Psoas muscle (tissue), 7 donors: ENCODE measurements at regions not wholly inside any gene's neighbourhood (a gene's known extent, or its start where the extent isn't known, plus 50 kb on each side); places are given as distances from the start of the nearest gene placed in this dataset.

Experiments
- ATAC-seq, 4 donors: fragments of 200-7000 bp; cut with Tn5 transposase; one replicate each; pipeline ENCODE4 v1.9.1; 2020; ENCODE audit warnings: moderate library complexity in 3 of 4, mild to moderate bottlenecking in 2 of 4
- DNase-seq, 2 donors: peaks; one replicate each; pipeline ENCODE4 v3.0.0-alpha.2; 2020
- H3K27ac ChIP-seq: fragments of 200-600 bp; one replicate; pipeline ENCODE4 v1.8.0; 2022
- H3K27me3 ChIP-seq, 3 donors: fragments of 200-600 bp in 1 of 3; one replicate each; pipeline versions ENCODE4 v1.6.1 to v1.8.0; 2013 to 2022; ENCODE audit warnings: low read length in 2 of 3, mild to moderate bottlenecking in 2 of 3, moderate library complexity in 1 of 3; ENCODE audit not compliant: insufficient read depth in 3 of 3
- H3K36me3 ChIP-seq, 2 donors: fragments of 200-600 bp in 1 of 2; one replicate each; pipeline versions ENCODE4 v1.6.1 to v1.8.0; 2013 to 2022; ENCODE audit warnings: low read depth in 1 of 2, mild to moderate bottlenecking in 1 of 2, moderate library complexity in 1 of 2; ENCODE audit not compliant: insufficient read depth in 1 of 2
- H3K4me1 ChIP-seq: fragments of 200-600 bp; one replicate; pipeline ENCODE4 v1.8.0; 2022
- H3K4me3 ChIP-seq: fragments of 200-600 bp; one replicate; pipeline ENCODE4 v1.8.0; 2022; ENCODE audit warnings: mild to moderate bottlenecking
- H3K9me3 ChIP-seq: fragments of 200-600 bp; one replicate; pipeline ENCODE4 v1.8.0; 2022
- WGBS, 3 donors: extraction: QIAGEN DNeasy Blood & Tissue Kit; methylation state at CpG; one replicate each; pipeline versions ENCODE4 v1.1.6 to v1.1.7; 2013; 5-methylcytosine and 5-hydroxymethylcytosine counted together
- intact Hi-C, 2 donors: fragments of 100-400 bp; cut with DNase I; formaldehyde crosslinking; loops; one replicate each; pipeline versions ENCODE4 v1.11.0 to v1.14.2; 2022
- TF ChIP-seq, protein P1 (sequence below): fragments of 200-600 bp; IDR thresholded peaks from one replicate; pipeline ENCODE4 v1.8.0; 2022; ENCODE audit warnings: antibody characterized with exemption
- donor health status: healthy with polysubstance abuse.
- donor health status: DM: no; HTN: no; CAD: no; lungs with moderate emphysema.
- donor health status: Bipolar disorder and iron deficiency.
- donor health status: healthy.
- donor health status: DM: yes; HTN: yes; CAD: no.
- donor health status: DM: no; HTN: no; CAD: no.
- donor health status: DM: yes; HTN: yes; CAD: no.

DNA sequence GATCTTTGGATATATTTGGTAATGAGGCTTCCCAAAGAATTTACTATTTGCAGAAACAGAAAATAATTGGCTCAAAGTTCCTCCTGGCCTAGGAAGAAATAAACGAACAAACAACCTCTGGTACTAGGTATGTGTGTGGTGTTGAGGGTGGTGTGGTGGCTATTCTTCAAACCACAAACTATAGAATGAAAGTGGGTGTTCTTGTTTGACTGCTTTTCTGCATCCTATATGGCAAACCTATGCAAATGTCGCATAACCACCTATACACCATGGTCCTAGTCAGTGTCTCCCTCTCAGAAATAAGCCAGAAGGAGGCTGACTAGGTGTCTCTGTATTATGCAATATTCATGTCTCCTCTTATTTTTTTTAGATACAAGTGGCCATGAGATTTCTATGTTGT, 106.6 kb upstream of the PCDH18 start:
- intact Hi-C loops, result no loop called here
- H3K9me3 ChIP-seq, result no peaks in the 10 kb centered on the region
- H3K4me3 ChIP-seq, result no peak overlapping the region
- H3K27ac ChIP-seq, result no peak overlapping the region
- WGBS, 3 donors, result 81 to 91% (median 82%) methylated on average over 2 of the region's 2 CpGs
- ATAC-seq, result no peak
- H3K36me3 ChIP-seq, result no peaks in the 10 kb centered on the region
- no peaks in the 10 kb centered on the region for H3K4me1 ChIP-seq
- TF ChIP-seq, protein P1, sequence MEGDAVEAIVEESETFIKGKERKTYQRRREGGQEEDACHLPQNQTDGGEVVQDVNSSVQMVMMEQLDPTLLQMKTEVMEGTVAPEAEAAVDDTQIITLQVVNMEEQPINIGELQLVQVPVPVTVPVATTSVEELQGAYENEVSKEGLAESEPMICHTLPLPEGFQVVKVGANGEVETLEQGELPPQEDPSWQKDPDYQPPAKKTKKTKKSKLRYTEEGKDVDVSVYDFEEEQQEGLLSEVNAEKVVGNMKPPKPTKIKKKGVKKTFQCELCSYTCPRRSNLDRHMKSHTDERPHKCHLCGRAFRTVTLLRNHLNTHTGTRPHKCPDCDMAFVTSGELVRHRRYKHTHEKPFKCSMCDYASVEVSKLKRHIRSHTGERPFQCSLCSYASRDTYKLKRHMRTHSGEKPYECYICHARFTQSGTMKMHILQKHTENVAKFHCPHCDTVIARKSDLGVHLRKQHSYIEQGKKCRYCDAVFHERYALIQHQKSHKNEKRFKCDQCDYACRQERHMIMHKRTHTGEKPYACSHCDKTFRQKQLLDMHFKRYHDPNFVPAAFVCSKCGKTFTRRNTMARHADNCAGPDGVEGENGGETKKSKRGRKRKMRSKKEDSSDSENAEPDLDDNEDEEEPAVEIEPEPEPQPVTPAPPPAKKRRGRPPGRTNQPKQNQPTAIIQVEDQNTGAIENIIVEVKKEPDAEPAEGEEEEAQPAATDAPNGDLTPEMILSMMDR, result no peak
- no peak for DNase-seq
- no peaks in the 10 kb centered on the region for H3K27me3 ChIP-seq

DNA sequence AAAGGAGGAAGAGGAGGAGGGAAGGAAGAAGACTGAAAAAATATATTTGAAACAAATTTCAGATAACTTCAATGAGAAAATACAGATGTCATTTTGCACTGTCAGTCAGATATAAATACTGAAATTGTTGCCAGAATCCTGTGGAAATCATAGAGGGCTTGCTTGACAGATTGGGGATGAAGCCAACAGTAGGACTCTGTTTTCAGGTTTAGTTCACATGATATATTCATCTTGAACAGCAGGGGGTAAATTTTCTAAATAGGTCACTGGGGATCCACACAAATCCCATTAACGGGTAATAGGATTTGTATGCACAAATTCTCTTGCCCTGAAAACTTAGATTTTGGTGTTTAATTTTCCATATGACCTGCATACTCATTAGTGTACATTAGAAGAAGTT, 103.3 kb upstream of the PCDH18 start:
- WGBS, 3 donors, result 20 to 26% (median 21%) methylated on average over 1 of the region's 1 CpG
- no peaks in the 10 kb centered on the region for H3K27me3 ChIP-seq
- no peak overlapping the region for H3K27ac ChIP-seq
- TF ChIP-seq, protein P1, result no peak
- ATAC-seq (no peak), DNase-seq (no peak)
- no peak overlapping the region for H3K4me3 ChIP-seq
- H3K4me1 ChIP-seq, result no peaks in the 10 kb centered on the region
- intact Hi-C loops, result no loop called here
- H3K9me3 ChIP-seq, result no peaks in the 10 kb centered on the region
- no peaks in the 10 kb centered on the region for H3K36me3 ChIP-seq

DNA sequence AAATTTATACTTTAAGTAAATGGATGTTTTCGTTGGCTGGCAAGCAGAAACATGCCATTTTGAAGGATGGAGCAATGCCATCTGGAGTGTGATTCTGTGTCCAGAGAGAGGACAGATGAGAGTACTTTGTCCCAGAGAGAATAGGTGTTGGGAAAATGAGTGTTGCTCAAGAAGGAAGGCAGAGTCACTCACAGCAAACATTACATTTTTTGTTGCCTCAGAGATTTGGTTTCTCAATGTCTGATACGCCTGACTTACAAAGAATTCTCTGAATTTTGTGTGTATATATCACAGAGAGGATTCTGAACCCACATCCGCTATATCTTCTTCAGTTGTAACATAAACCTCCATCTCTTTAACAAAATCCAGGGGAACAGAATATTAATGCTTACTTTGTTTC, 102.8 kb upstream of the PCDH18 start:
- ATAC-seq (peak in 2 of 4 donors; percentile 36 to 61), DNase-seq (no peak)
- Histone ChIP-seq H3K9me3 (no peaks in the 10 kb centered on the region), H3K4me1 (no peaks in the 10 kb centered on the region), H3K4me3 (no peak overlapping the region), H3K27me3 (no peaks in the 10 kb centered on the region), H3K27ac (no peak overlapping the region), H3K36me3 (no peaks in the 10 kb centered on the region)
- WGBS, 3 donors, result 56 to 63% (median 59%) methylated on average over 3 of the region's 3 CpGs
- intact Hi-C loops, result no loop called here
- TF ChIP-seq, protein P1, result no peak

DNA sequence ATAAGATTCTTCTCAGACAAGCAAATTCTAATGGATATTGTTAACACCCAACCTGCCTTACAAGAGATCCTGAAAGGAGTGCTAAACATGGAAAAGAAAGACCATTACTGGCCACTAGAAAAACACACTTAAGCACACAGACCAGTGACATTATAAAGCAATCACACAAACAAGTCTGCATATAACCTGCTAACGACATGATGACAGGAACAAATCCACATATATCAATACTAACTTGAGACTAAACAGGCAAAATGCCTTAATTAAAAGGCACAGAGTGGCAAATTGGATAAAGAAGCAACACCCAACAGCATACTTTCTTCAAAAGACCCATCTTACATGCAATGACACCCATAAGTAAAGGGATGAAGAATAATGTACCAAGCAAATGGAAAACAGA, 100.5 kb upstream of the PCDH18 start:
- intact Hi-C loops, result no loop called here
- Histone ChIP-seq H3K4me3 (no peak overlapping the region), H3K27ac (no peak overlapping the region), H3K9me3 (no peaks in the 10 kb centered on the region), H3K27me3 (no peaks in the 10 kb centered on the region), H3K36me3 (no peaks in the 10 kb centered on the region), H3K4me1 (no peaks in the 10 kb centered on the region)
- 83 to 97% (median 88%) methylated on average over 1 of the region's 1 CpG for WGBS, 3 donors
- TF ChIP-seq, protein P1, result no peak
- ATAC-seq, result no peak
- no peak for DNase-seq

DNA sequence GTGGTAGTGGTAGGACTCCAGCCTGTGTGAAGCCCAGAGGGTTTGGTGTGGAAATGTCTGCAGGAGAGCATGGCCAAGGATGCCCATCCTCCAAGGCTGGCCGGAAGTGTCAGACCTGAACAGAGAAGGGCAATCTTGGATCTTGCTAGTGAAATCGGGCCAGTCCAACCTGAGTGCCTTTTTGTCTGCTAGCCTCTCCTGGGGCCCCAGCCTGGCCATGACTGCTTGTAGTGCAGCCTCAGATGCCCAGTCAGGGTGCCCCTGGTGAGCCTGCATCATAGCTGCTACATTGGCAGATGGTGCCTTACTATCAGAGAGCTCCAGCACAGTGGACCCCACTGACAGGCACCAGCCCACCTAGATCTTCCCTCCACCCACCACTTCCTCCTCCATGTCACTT, 99.3 kb upstream of the PCDH18 start:
- DNase-seq, result no peak
- 96 to 97% (median 96%) methylated on average over 2 of the region's 2 CpGs for WGBS, 3 donors
- intact Hi-C loops, result no loop called here
- ATAC-seq, result no peak
- H3K9me3 ChIP-seq, result no peaks in the 10 kb centered on the region
- H3K4me3 ChIP-seq, result no peak overlapping the region
- no peaks in the 10 kb centered on the region for H3K36me3 ChIP-seq
- H3K4me1 ChIP-seq, result no peaks in the 10 kb centered on the region
- no peaks in the 10 kb centered on the region for H3K27me3 ChIP-seq
- H3K27ac ChIP-seq, result no peak overlapping the region
- TF ChIP-seq, protein P1, result no peak
